Brain microvascular endothelial cell (primary cell): ENCODE measurements at regions not wholly inside any gene's neighbourhood (a gene's known extent, or its start where the extent isn't known, plus 50 kb on each side); places are given as distances from the start of the nearest gene placed in this dataset.

ENCODE experiments used
- DNase-seq: peaks from one replicate; pipeline ENCODE4 v3.0.0-alpha.2; 2020
- H3K27ac ChIP-seq: fragments of 250-450 bp; sonication (Bioruptor Pico); 2 replicates; pipeline ENCODE4 v1.5.1; 2020; ENCODE audit warnings: mild to moderate bottlenecking, moderate library complexity
- H3K27me3 ChIP-seq: fragments of 250-450 bp; sonication (Bioruptor Pico); replicated peaks from 2 replicates; pipeline ENCODE4 v1.5.1; 2020; ENCODE audit warnings: mild to moderate bottlenecking
- H3K36me3 ChIP-seq: fragments of 250-450 bp; sonication (Bioruptor Pico); replicated peaks from 2 replicates; pipeline ENCODE4 v1.5.1; 2020; ENCODE audit warnings: mild to moderate bottlenecking
- H3K4me3 ChIP-seq: 2 replicates; pipeline ENCODE4 v1.5.1; 2011; ENCODE audit warnings: low read depth, mild to moderate bottlenecking, control low read depth, low read length, moderate library complexity
- in situ Hi-C: cut with HindIII; loops from 2 replicates; pipeline ENCODE4 v1.10.0; 2017; ENCODE audit warnings: low sequenced_read_pairs, low pct_ligation_motif_present
- TF ChIP-seq, protein P1 (sequence below): IDR thresholded peaks from 2 replicates; pipeline ENCODE4 v1.5.1; 2011; ENCODE audit warnings: low read depth, mild to moderate bottlenecking, moderate library complexity, low read length, control low read depth, inconsistent platforms; ENCODE audit errors: missing control alignments

DNA sequence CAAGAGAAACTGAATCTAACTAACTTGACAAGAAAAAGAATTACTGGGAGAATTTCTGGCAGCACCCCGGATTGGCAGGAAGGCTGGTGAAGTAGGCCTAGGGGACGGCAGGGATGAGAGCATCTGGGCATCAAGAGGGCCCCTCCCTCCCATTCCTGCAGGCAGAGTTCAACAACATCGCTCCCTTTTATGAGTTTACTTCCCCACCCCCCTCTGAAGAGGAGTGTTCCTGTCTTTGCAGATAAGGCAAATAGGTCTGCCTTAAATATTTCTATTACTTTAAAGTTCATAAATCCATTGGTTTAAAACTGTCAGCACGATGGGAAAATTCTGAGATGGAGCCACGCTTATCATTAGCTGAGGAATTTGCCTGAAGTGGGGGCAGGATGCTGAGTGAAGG, 168.7 kb downstream of the TBX5 start:
- DNase-seq = no peak
- in situ Hi-C loops = no loop called here
- Histone ChIP-seq H3K27ac (no peak overlapping the region), H3K27me3 (no peaks in the 10 kb centered on the region), H3K4me3 (no peak overlapping the region), H3K36me3 (no peaks in the 10 kb centered on the region)
- TF ChIP-seq, protein P1, sequence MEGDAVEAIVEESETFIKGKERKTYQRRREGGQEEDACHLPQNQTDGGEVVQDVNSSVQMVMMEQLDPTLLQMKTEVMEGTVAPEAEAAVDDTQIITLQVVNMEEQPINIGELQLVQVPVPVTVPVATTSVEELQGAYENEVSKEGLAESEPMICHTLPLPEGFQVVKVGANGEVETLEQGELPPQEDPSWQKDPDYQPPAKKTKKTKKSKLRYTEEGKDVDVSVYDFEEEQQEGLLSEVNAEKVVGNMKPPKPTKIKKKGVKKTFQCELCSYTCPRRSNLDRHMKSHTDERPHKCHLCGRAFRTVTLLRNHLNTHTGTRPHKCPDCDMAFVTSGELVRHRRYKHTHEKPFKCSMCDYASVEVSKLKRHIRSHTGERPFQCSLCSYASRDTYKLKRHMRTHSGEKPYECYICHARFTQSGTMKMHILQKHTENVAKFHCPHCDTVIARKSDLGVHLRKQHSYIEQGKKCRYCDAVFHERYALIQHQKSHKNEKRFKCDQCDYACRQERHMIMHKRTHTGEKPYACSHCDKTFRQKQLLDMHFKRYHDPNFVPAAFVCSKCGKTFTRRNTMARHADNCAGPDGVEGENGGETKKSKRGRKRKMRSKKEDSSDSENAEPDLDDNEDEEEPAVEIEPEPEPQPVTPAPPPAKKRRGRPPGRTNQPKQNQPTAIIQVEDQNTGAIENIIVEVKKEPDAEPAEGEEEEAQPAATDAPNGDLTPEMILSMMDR = no peak

GRCh38 chr12:114232187-114232586, 173.8 kb downstream of the TBX5 start:
- in situ Hi-C loops = no loop called here
- no peaks in the 10 kb centered on the region for H3K27me3 ChIP-seq

DNA sequence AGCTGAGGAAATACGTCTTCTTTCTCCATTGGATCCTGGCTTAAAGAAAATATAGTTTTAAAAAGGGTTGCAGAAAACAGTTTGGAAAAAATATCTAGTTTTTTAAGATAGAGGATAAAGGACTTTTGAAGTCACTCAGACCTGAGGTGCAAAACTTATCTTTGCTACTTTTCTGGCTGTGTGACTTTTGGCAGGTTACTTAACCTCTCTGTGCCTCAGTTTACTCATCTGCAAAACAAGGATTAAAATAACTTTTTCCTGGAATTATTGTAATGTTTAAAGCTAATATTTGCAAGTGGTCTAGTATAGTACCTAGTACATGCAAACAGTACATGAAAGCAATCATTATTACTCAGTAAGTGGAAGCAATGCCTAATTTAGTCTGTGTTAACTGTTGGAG, 176.8 kb downstream of the TBX5 start:
- DNase-seq = no peak
- no peaks in the 10 kb centered on the region for H3K27me3 ChIP-seq
- no peaks in the 10 kb centered on the region for H3K36me3 ChIP-seq
- no peak overlapping the region for H3K27ac ChIP-seq
- TF ChIP-seq, protein P1 = no peak
- no peak overlapping the region for H3K4me3 ChIP-seq
- in situ Hi-C loops = no loop called here

More at GRCh38 chr12:114232187-114232586, 173.8 kb downstream of the TBX5 start:
- no peaks in the 10 kb centered on the region for H3K36me3 ChIP-seq
- H3K4me3 ChIP-seq = no peak overlapping the region
- DNase-seq = no peak
- TF ChIP-seq, protein P1 = no peak
- no peak overlapping the region for H3K27ac ChIP-seq

GRCh38 chr12:114226241-114226928, 179.6 kb downstream of the TBX5 start:
- no peaks in the 10 kb centered on the region for H3K27me3 ChIP-seq
- no peak overlapping the region for H3K27ac ChIP-seq
- H3K4me3 ChIP-seq = no peak overlapping the region
- in situ Hi-C loops = no loop called here
- TF ChIP-seq, protein P1 = no peak
- H3K36me3 ChIP-seq = no peaks in the 10 kb centered on the region
- DNase-seq = no peak

GRCh38 chr12:114221957-114222630, 183.8 kb downstream of the TBX5 start:
- no peak overlapping the region for H3K4me3 ChIP-seq
- no peaks in the 10 kb centered on the region for H3K36me3 ChIP-seq
- in situ Hi-C loops = no loop called here
- TF ChIP-seq, protein P1 = no peak
- DNase-seq = no peak
- H3K27me3 ChIP-seq = no peaks in the 10 kb centered on the region
- no peak overlapping the region for H3K27ac ChIP-seq
